Large intestine (tissue), 3 donors: ENCODE measurements at regions not wholly inside any gene's neighbourhood (a gene's known extent, or its start where the extent isn't known, plus 50 kb on each side); places are given as distances from the start of the nearest gene placed in this dataset.

Experiments
- DNase-seq, 2 donors: peaks; one replicate each; pipeline versions ENCODE4 v3.0.0 to v3.0.0-alpha.2; 2013
- H3K27ac ChIP-seq: one replicate; pipeline ENCODE4 v1.5.1; 2013; ENCODE audit warnings: low read length
- H3K27me3 ChIP-seq: 2 replicates; pipeline ENCODE4 v1.6.1; 2013; ENCODE audit warnings: low read length; ENCODE audit not compliant: control insufficient read depth, insufficient read depth
- H3K36me3 ChIP-seq: 2 replicates; pipeline ENCODE4 v1.6.1; 2013; ENCODE audit warnings: low read length; ENCODE audit not compliant: control insufficient read depth, insufficient read depth
- H3K4me1 ChIP-seq: one replicate; pipeline ENCODE4 v1.6.1; 2013; ENCODE audit warnings: low read length; ENCODE audit not compliant: control insufficient read depth, insufficient read depth
- H3K4me3 ChIP-seq: one replicate; pipeline ENCODE4 v1.5.1; 2013; ENCODE audit warnings: low read length
- H3K9me3 ChIP-seq: one replicate; pipeline ENCODE4 v1.6.1; 2013; ENCODE audit warnings: mild to moderate bottlenecking, low read depth, low read length, moderate library complexity; ENCODE audit not compliant: control insufficient read depth
- WGBS: methylation state at CpG from one replicate; pipeline ENCODE4 v1.1.5; 2013; ENCODE audit warnings: low lambda C conversion rate; ENCODE audit not compliant: insufficient coverage; 5-methylcytosine and 5-hydroxymethylcytosine counted together

- H3K27me3 ChIP-seq = no peaks in the 10 kb centered on the region
- H3K36me3 ChIP-seq = no peaks in the 10 kb centered on the region
- 80% methylated on average over 2 of the region's 6 CpGs for WGBS
- H3K4me1 ChIP-seq = peaks cover 12% of the 10 kb centered on the region
- H3K27ac ChIP-seq = peak overlapping the region; percentile 64
- H3K4me3 ChIP-seq = no peak overlapping the region
- H3K9me3 ChIP-seq = no peaks in the 10 kb centered on the region
- no peak for DNase-seq
These were observed 180.6 kb downstream of the FMR1NB start for GRCh38 chrX:148161701-148162100.

GRCh38 chrX:148185631-148186030 lies 204.5 kb downstream of the FMR1NB start:
- H3K36me3 ChIP-seq = no peaks in the 10 kb centered on the region
- H3K4me1 ChIP-seq = no peaks in the 10 kb centered on the region
- H3K27ac ChIP-seq = no peak overlapping the region
- no peak overlapping the region for H3K4me3 ChIP-seq
- no peaks in the 10 kb centered on the region for H3K27me3 ChIP-seq
- H3K9me3 ChIP-seq = no peaks in the 10 kb centered on the region
- no peak for DNase-seq

GRCh38 chrX:148192547-148192946 lies 211.4 kb downstream of the FMR1NB start:
- no peak for DNase-seq
- WGBS = no CpG with 5 or more reads among the region's 4 CpGs

GRCh38 chrX:148193759-148194158 lies 212.6 kb downstream of the FMR1NB start:
- DNase-seq = no peak

More at GRCh38 chrX:148192547-148192946, 211.4 kb downstream of the FMR1NB start:
- no peaks in the 10 kb centered on the region for H3K9me3 ChIP-seq
- H3K4me3 ChIP-seq = no peak overlapping the region
- no peaks in the 10 kb centered on the region for H3K27me3 ChIP-seq
- no peaks in the 10 kb centered on the region for H3K4me1 ChIP-seq
- H3K27ac ChIP-seq = no peak overlapping the region
- no peaks in the 10 kb centered on the region for H3K36me3 ChIP-seq

GRCh38 chrX:148203531-148203930 lies 222.4 kb downstream of the FMR1NB start:
- DNase-seq = no peak
- WGBS = no CpG with 5 or more reads among the region's 3 CpGs
- no peak overlapping the region for H3K27ac ChIP-seq
- no peaks in the 10 kb centered on the region for H3K9me3 ChIP-seq
- no peaks in the 10 kb centered on the region for H3K36me3 ChIP-seq
- no peaks in the 10 kb centered on the region for H3K4me1 ChIP-seq
- no peak overlapping the region for H3K4me3 ChIP-seq
- no peaks in the 10 kb centered on the region for H3K27me3 ChIP-seq

More at GRCh38 chrX:148193759-148194158, 212.6 kb downstream of the FMR1NB start:
- no peak overlapping the region for H3K4me3 ChIP-seq
- no peaks in the 10 kb centered on the region for H3K27me3 ChIP-seq
- no peaks in the 10 kb centered on the region for H3K36me3 ChIP-seq
- no peaks in the 10 kb centered on the region for H3K4me1 ChIP-seq
- H3K27ac ChIP-seq = no peak overlapping the region
- H3K9me3 ChIP-seq = no peaks in the 10 kb centered on the region

GRCh38 chrX:148204195-148204594 lies 223.1 kb downstream of the FMR1NB start:
- H3K27ac ChIP-seq = no peak overlapping the region
- H3K4me3 ChIP-seq = no peak overlapping the region
- no peaks in the 10 kb centered on the region for H3K36me3 ChIP-seq
- H3K27me3 ChIP-seq = no peaks in the 10 kb centered on the region
- no CpG with 5 or more reads among the region's 1 CpG for WGBS
- no peaks in the 10 kb centered on the region for H3K4me1 ChIP-seq
- DNase-seq = peak in 1 of 2 donors; percentile 41
- H3K9me3 ChIP-seq = no peaks in the 10 kb centered on the region

GRCh38 chrX:148214786-148215185 lies 233.6 kb downstream of the FMR1NB start:
- no peak for DNase-seq
- Histone ChIP-seq H3K27me3 (no peaks in the 10 kb centered on the region), H3K4me1 (no peaks in the 10 kb centered on the region), H3K4me3 (no peak overlapping the region), H3K36me3 (no peaks in the 10 kb centered on the region), H3K27ac (no peak overlapping the region), H3K9me3 (no peaks in the 10 kb centered on the region)
- no CpG with 5 or more reads among the region's 1 CpG for WGBS

- Histone ChIP-seq H3K27ac (no peak overlapping the region), H3K27me3 (no peaks in the 10 kb centered on the region), H3K36me3 (no peaks in the 10 kb centered on the region), H3K9me3 (no peaks in the 10 kb centered on the region), H3K4me1 (no peaks in the 10 kb centered on the region), H3K4me3 (no peak overlapping the region)
- no peak for DNase-seq
- no CpG with 5 or more reads among the region's 3 CpGs for WGBS
These were observed 234.6 kb downstream of the FMR1NB start for GRCh38 chrX:148215726-148216125.

GRCh38 chrX:148223361-148223760 lies 242.2 kb downstream of the FMR1NB start:
- Histone ChIP-seq H3K27ac (no peak overlapping the region), H3K4me1 (no peaks in the 10 kb centered on the region), H3K36me3 (no peaks in the 10 kb centered on the region), H3K9me3 (no peaks in the 10 kb centered on the region), H3K27me3 (no peaks in the 10 kb centered on the region), H3K4me3 (no peak overlapping the region)
- WGBS = no CpG with 5 or more reads among the region's 2 CpGs
- DNase-seq = no peak

- no peak overlapping the region for H3K27ac ChIP-seq
- H3K4me3 ChIP-seq = no peak overlapping the region
- no peaks in the 10 kb centered on the region for H3K36me3 ChIP-seq
- no peaks in the 10 kb centered on the region for H3K4me1 ChIP-seq
- H3K9me3 ChIP-seq = no peaks in the 10 kb centered on the region
- no peaks in the 10 kb centered on the region for H3K27me3 ChIP-seq
- DNase-seq = no peak
These were observed 247.4 kb downstream of the FMR1NB start for GRCh38 chrX:148228521-148228920.

- H3K4me1 ChIP-seq = no peaks in the 10 kb centered on the region
- no peak for DNase-seq
- WGBS = no CpG with 5 or more reads among the region's 1 CpG
- no peak overlapping the region for H3K27ac ChIP-seq
- no peaks in the 10 kb centered on the region for H3K9me3 ChIP-seq
- H3K27me3 ChIP-seq = no peaks in the 10 kb centered on the region
- H3K4me3 ChIP-seq = no peak overlapping the region
- no peaks in the 10 kb centered on the region for H3K36me3 ChIP-seq
These were observed 248.7 kb downstream of the FMR1NB start for GRCh38 chrX:148229801-148230303.
